ENCODE measurements at regions not wholly inside any gene's neighbourhood (a gene's known extent, or its start where the extent isn't known, plus 50 kb on each side); places are given as distances from the start of the nearest gene placed in this dataset.
"Not testable (repeated sequence)": the region's sequence is repeated elsewhere in the genome, so short reads cannot be mapped to it uniquely, and the experiment has no call there.

DNA sequence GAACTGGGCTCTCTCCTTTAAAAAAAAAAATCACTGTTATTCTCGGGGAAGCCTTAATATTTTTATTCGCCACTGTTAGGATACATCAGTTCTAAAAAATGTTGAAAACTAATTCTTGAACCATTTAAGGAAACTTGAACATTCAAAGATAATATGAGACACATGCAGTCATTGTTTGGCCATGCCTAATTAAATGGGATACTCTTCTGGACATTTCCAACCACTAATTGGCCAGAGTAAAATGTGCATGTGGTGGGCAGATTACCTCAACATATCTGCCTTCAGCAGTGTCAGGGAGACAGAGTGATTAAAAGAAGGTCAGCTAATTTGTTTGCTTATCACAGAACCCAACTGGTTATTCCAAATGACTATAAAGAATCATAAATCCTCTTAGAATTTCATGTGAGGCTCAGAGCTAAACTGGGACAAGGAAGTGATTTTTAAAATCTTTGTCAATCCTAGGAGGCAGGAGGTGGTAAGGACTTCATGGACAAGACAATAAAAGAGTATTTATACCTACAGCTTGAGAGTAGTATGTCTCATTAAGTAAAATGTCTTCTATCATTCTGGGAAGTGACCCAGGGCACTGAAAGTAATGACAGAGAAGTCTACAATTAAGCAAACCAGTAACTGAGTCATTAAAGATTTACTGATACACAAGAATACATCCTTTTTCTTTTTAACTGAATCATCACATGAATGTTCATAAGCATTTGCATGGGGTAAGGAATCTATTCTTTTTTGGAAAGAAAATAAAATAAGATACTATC, 242.9 kb upstream of the TRPM3 start:
- no peak for DNase-seq (ENCODE audit: low read depth in 2 of 2)

DNA sequence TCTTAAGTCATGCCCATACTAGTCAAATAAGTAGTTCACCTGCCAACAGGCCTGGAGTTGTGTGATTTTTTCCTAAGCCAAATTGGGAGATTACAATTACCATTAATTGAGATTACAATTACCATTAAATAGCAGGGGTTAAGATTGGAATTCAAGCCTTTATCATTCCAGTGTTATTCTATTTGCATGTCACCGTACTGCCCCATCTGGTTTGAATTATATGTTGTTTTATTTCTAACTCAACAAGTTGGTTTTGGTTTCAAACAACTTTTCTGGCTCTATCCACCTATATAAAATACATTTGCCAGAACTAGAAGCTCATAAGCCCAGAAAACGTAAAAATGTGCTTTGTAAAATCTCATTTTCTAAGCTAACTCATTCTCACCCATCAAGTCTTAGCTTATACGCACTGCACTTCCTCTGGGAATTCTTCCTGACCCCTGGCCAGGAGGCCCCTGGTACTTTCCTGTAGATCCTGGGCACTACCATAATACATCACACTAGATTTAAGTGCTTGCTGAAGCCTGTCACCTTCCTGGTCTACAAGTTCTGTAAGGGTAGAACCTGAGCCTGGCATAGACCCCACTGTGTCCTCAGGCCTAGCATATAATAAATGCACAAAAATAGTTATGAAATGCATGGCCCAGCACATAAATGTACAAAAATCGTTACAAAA, 242.0 kb upstream of the TRPM3 start:
- DNase-seq (ENCODE audit: low read depth in 2 of 2) = no peak

DNA sequence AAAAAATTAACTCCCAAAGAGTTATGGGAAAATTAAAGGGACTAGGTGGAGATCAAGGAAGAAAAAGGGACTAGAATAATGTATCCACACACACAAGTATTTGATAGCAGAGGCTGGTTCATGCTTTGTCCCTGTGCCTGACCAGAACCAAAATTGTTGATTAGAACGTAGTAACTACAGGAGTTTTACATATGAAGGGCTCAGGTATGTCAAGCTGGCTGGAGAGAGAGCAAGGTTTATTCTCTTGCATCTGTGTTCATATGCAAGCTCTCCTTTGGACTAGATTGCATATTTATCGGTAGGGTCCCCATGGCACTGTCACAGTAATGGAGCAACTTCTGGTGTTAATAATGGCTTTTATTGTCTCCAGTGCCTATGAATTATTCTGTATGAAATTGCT, 239.9 kb upstream of the TRPM3 start:
- no peak for DNase-seq (ENCODE audit: low read depth in 2 of 2)

DNA sequence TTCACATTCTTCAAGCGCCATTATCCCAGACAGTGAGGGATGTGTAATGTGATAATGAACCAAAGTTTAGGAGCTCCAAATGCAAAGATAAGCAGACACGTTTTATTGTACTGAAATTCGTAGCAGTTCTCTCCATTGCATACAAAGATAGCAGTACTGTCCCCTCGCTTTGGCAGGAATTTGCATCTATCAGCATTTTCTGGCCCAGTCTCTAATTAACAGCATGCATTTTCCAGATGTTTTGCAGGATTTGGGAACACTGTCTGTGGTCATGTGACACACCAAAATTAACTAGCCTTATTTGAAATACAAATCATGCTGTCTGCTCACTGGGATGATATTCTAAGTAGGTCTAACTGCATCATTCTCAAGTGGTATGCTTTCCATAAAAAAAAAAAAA, 235.9 kb upstream of the TRPM3 start:
- no peak for DNase-seq (ENCODE audit: low read depth in 2 of 2)

DNA sequence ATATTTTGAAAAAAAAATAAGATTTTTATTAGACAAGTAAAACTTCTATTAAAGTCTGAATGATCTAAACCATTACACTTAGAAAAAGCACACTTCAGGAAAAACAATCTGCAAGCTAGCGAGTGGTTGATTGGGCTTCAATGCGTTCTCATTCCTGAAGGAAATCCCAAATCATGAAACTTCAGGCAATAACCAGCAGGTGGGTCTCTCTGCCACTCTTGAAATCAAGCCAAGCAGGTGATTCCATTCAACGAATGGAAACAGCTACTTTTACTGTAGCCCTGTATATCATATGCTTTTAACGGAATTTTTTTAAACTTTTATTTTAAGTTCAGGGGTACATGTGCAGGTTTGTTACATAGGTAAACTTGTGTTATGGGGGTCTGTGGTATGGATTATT, 234.5 kb upstream of the TRPM3 start:
- no peak for DNase-seq (ENCODE audit: low read depth in 2 of 2)

DNA sequence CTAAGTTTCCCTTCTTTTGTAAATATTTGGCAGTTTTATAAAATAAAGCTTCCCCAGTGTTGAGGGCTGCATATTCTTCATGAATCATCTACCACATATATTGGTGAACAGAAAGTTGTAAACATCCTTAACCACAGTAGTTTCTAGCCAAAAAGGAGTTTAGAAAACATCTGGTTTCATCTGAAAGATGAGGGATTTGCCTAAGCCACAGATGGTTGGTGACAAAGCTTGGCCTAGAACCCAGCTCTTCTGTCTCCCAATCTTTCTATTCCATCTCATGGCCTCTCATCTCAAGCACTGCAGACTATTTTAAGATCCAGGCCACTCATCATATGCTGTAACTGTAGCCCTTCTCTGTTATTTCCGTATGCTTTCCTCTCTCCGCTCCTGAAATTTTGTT, 232.3 kb upstream of the TRPM3 start:
- DNase-seq (ENCODE audit: low read depth in 2 of 2) = no peak

DNA sequence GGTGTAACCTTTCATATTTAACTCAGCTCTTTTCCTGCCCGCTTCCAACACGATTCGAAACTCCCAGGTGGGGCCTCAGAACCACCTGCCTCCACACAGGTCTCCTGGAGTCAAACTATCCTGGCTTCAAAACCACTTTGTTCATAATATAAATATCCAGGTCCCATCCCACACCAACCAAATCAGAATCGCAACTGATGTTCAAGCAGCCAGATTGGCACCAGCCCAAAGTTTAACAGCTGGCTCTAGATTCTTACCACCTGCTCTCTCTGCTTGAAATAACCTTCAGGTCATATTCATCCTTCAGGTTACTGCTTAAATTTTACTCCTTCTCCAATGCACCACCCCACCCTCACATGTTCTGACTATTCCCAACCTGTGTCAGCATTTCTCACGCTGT, 231.4 kb upstream of the TRPM3 start:
- no peak for DNase-seq (ENCODE audit: low read depth in 2 of 2)

DNA sequence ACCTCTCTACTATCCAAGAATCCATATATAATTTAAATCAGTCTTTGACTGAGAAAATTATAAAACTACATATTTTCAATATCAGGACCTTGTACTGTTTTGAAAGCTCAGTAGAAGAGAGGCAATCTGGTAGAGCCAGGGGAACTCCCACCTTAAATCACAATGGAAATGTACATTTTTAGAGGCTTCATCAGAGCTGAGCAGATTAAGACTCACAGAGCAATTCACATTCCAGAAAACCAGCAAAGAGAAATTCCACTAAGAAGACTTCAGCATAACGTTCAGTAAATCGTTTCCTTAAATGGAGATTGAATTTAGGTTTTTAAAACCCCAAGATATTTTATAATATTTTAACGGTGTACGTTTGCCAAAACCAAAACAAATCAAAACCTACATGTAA, 227.8 kb upstream of the TRPM3 start:
- DNase-seq (ENCODE audit: low read depth in 2 of 2) = no peak

DNA sequence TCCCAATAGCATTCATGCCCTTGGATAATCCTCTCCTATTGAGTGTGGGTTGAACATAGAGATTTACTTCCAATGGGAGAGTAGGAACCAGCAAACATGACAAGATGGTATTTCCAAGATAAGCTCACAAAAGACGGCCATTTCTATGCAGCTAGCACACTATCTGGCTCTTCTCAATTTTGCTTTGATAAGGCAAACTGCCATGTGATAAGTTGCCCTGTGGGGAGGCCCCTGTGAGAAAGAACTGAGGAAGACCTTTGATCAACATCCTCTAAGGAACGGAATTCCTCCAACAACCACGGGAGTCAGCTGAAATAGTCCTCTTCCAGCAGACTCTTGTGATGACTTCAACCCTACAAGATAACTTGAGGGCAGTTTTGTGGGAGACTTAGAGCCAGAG, 211.9 kb upstream of the TRPM3 start:
- no peak for DNase-seq (ENCODE audit: low read depth in 2 of 2)

DNA sequence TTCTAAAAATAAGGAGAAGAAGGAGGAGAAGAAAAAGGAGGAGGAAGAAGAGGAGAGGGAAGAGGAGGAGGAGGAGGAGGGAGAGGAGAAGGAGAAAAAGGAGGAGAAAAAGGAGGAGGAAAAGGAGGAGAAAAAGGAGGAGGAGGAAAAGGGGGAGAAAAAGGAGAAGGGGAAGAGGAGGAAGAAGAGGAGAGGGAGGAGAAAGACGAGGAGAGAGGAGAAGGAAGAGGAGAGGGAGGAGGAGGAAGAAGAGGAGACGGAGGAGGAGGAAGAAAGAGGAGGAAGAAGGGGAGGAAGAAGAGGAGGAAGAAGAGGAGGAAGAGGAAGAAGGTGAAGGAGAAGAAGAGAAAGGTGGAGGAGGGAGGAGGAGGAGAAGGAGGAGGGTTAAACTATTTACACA, 210.2 kb upstream of the TRPM3 start:
- no peak for DNase-seq (ENCODE audit: low read depth in 2 of 2)

DNA sequence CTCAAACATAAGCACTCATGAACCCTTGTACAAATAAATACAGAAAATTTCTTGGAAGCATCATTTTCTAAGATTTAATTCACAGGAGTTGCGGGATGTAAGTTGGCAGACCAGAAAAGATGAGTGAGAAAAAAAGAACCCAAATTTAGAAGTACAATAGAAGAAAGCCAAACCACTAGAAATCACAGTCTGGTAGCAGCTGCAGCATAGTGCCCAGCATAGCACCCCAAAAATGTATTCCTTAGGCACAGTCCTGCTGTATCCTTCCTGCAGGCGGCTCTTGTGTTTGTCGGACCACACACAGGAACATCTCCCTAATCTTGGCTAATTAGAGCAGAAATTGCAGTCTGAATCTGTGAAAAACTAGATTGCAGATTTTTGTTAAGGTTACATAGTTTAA, 208.5 kb upstream of the TRPM3 start:
- DNase-seq (ENCODE audit: low read depth in 2 of 2) = no peak

DNA sequence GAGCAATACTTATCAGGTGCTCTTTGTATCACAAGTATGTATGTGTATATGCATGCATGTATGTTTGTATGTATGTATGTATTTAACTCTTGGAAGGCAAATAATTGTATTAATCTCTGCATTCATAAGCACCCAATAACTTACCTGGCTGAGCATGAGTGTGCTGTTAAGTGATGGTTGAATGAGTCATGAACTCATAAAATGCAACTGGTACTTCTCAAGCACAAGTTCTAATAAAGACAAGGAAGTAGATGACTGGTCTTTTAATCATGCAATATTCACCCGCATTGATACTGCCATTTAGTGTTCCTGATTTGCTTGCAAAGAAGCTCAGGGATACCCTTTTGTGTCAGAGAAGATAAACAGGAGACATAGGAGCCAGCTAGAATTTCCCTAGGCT, 204.9 kb upstream of the TRPM3 start:
- DNase-seq (ENCODE audit: low read depth in 2 of 2) = no peak

DNA sequence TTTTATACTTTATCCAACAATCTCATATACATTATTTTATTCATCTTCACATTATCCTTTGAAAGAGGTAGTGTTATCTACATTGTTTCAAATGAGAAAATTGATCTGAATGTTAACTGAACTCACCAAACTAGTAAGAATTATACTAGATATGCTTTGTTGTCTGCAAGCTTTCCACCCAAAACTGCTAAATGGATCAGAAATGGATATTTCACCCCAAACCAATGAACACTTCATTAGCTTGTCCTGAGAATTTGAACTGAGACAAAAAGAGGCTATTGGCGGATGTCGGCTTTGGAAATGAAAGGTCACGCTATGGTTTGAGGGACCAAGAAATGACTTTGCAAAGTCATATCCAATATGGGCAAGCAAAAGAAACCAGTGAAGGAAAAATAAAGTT, 201.9 kb upstream of the TRPM3 start:
- no peak for DNase-seq (ENCODE audit: low read depth in 2 of 2)

DNA sequence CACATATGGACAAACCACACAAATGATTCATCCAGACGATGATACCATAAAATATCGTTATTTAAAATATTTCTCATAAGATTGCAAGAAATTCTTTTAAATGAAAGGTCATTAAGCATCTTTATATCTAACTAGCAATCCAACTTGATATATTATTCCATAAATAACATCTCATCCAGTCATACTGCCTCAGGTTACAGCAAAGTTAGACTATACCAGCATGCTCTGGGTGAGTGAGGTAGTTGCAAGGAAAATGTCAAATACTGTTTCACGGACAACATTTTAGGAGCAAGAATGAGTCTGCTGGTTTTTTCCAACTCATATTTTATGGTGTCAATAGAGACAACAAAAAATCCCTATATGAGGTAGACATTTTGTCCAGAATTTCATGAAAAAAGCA, 200.9 kb upstream of the TRPM3 start:
- no peak for DNase-seq (ENCODE audit: low read depth in 2 of 2)

DNA sequence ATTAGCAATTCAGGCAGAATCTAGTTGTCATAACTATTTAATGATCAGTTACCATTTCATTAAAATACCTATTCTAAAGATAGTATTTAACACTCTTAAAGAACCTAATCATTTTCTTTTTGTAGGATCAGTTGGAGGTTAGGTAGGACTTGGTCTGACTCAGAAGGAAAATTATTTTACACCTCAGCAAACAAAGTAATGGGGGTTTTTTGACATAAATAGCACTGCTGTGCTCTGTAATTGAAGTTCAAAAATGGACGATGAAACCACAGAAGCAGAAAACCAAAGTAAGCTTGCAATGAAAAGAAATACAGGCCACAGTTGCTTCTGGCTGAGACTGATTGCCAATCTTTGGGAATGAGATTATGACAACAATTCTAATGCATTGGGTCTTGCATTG, 187.0 kb upstream of the TRPM3 start:
- no peak for DNase-seq (ENCODE audit: low read depth in 2 of 2)

DNA sequence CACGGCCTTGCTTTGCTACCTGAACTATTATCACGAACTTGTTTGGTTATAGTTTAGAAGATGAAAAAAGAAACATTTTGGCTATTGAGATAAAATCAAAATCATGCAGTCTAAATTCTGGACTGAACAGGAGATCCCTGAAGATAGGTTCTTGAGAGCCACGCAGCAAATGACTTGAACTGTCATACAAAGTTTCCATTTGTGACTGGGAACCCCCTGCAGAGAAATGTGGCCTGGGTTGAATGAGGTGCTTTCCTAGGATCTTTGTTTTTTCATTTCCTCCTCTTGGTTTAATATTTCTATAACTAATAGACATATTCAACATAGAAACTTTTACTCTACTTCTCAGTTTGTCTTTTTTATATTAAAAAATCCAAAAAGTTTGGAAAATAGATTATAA, 184.7 kb upstream of the TRPM3 start:
- no peak for DNase-seq (ENCODE audit: low read depth in 2 of 2)

DNA sequence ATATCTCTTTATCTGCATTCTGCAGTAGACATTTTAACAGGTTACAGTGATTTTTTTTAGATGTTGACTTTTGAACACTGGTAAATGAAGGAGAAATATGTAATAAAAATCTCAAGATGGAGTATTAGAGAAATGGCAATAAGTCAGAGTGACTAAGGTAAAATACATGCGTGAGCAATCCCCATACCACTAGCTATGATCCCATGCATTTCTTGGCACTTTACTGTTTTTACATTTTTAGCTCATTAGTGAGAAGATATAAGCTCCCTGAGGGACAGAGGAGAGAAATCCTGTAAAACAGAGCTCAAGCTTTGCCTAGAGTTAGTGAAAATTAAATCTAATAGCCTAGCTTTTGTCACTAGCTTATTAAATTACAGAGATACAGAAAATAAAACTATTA, 181.9 kb upstream of the TRPM3 start:
- no peak for DNase-seq (ENCODE audit: low read depth in 2 of 2)

DNA sequence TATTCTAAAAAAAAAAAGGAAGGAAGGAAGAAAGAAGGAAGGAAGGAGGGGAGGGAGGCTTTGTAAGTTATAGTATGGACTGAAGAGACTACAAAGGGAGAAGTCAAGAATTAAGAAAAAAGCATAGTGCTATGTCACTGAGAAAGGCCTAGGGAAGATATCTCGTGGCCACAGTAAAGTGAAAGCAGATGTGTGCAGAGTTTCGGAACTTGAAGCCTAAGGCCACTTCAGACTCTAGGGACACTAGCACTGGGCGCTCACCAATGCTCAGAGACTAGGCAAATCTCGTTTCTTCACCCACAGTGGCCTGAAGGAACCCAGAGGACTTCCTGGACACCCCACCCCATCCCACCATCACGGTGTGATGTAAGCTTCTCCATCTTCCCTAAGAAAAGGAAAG, 181.4 kb upstream of the TRPM3 start:
- DNase-seq (ENCODE audit: low read depth in 2 of 2) = no peak

DNA sequence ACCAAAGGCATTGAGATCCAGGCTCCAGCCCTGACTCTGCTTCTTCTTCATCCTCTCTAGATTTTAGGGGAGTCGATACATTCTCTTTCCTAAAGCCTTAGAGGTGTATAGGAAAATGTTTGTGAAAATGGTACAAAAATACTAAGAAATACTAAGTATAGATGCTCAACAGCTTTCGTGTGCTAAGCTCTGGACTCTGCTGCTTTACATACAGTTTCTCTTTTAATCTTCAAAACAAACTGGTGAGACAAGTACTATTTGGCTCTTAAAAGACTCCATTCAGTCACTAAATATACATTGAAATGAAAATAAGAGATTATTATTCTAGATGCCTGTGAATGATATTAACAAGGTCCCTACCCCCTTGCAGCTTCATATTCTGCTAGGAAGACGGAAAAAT, 174.5 kb upstream of the TRPM3 start:
- DNase-seq (ENCODE audit: low read depth in 2 of 2) = no peak

DNA sequence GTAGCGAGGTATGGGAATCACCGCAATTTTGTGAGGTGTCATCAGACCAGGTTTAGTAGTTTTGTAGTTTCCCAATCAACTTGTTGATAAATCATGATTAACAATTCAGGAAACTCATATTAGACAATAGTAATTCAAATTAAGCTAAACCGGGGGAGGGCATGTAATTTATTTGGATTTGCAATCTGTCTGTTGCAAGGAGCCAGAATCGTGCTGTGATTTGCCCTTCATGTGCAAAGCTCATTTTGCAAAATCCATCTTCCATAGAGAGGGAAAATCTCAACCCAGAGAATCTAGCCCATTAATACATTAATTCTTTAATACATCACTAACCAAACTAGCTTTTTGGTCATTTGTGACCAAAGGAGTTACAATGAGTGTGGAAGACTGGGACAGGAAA, 164.7 kb upstream of the TRPM3 start:
- no peak for DNase-seq (ENCODE audit: low read depth in 2 of 2)

DNA sequence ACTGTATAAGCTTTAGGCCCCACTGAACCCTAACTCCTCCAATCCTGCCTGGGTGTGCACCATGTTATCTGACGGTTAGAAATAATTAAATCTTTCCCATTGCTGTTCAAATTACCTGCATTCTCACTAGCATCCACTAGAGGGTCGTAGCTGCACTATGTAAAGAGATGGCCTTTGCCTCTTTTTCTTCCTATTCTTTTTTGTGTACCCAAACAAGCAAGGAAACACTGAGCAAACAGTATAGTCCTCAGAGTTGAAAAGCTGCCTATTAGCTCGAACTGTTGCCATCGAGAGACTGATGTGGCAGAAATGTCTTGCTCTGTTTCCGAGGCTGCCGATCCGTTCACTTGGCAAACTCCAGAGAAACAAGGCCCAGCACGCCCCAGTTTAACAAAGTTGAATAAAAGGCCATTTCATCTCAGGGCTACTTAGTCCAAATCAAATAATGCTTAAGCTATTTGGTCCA, 163.8 kb upstream of the TRPM3 start:
- peak in 1 of 2 experiments; percentile 6 for DNase-seq (ENCODE audit: low read depth in 2 of 2)

DNA sequence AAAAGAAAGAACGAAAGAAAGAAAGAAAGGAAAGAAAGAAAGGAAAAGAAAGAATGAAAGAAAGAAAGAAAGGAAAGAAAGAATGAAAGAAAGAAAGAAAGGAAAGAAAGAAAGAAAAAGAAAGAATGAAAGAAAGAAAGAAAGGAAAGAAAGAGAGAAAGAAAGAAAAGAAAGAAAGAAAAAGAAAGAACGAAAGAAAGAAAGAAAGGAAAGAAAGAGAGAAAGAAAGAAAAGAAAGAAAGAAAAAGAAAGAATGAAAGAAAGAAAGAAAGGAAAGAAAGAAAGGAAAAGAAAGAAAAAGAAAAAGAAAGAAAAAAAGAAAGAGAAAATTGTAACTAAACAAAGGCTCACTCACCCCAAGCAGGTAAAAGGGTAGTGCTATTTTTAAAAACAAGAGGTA, 160.7 kb upstream of the TRPM3 start:
- not testable (repeated sequence) for DNase-seq (ENCODE audit: low read depth in 2 of 2)

DNA sequence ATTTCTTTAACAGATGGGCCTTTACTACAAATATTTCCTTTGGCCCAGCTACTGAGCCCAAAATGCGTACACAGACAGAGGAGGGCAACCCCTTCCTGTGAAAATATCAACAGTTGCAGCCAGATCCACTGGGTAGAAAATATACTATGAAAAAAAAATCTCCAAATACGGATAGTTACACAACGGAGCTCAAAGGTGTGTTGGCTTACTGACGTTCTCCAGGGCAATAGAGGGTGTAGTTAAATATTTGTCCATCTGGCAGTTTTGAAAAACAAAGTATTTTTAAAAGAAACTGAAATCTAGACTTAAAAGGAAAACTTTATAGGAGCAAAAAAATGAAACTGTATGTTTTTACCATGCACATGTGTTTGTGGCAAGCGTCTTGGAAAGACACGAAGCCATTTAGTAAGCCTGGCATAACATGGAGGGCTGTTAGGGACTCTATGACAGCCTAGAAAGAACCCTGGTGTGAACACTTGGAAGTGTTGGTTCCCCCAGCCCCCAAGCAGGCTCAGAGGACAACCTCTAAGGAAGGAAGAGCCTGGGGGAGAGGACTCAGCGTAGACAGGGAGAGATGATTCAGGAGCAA, 157.8 kb upstream of the TRPM3 start:
- no peak for DNase-seq (ENCODE audit: low read depth in 2 of 2)
